ENCODE measurements at regions not wholly inside any gene's neighbourhood (a gene's known extent, or its start where the extent isn't known, plus 50 kb on each side); places are given as distances from the start of the nearest gene placed in this dataset.
"Not testable (repeated sequence)": the region's sequence is repeated elsewhere in the genome, so short reads cannot be mapped to it uniquely, and the experiment has no call there.

DNA sequence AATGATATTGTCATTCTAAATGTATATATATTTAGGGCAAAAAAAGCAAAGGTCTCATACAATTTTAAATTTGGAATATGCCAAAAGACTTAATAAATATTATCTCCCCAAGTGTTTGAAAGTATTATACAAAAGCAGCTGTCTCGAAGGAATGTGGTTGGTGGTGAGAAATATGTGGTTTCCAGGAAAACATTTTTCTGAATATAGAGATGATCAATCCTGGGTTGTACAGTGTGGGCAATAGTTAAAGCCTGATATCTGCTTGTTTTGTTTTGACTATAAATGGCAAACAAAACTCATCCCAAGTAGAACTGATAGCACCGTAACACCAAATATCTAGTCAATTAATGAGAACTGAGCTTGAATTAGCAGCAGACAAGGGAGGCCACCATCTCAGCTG lies 391.8 kb upstream of the CD180 start:
- H3K4me3 ChIP-seq (ENCODE audit: low read length): no peak overlapping the region
- DNase-seq (ENCODE audit: low read depth, low spot score): no peak

GRCh38 chr5:67581203-67581602 lies 384.6 kb upstream of the CD180 start:
- DNase-seq (ENCODE audit: low read depth, low spot score): no peak
- no peak overlapping the region for H3K4me3 ChIP-seq (ENCODE audit: low read length)

DNA sequence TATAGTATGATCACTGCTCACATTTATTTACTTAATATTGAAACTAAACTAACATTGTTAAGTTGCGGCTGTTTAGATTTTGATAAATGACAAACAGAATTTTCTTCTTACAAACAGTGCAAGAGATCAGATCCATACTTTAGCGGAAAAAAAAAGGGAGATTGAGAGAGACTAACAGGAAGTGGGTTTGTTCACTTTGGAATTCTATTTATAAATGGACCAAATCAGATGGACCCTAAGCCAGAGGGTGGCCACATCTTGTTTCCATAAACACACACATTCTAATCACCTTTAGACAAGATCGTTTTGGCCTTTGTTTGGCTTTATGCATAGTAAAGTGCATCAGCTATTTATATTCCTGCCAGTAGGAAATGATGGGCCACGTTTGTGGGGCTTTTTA lies 381.4 kb upstream of the CD180 start:
- no peak overlapping the region for H3K4me3 ChIP-seq (ENCODE audit: low read length)
- no peak for DNase-seq (ENCODE audit: low read depth, low spot score)

- DNase-seq (ENCODE audit: low read depth, low spot score): no peak
- no peak overlapping the region for H3K4me3 ChIP-seq (ENCODE audit: low read length)
Measured at GRCh38 chr5:67577424-67577823, 380.8 kb upstream of the CD180 start.

DNA sequence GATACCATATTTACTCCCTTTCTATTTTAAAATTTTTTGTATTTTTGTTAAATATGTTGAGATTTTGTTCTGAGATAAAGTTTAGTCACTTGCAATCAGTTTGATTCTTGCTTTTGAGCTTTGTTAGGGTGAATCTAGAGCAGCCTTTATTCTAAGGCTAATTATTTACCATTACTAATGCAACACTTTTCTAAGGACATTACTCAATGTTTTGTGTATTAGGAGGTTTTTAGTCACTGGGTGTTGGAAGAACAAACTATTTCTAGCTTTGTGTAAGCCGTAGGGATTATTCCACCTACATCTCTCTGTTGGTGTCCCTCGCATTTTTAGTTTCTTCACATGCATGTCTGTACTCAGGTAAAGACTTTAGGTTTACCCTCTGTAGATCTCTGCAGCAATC lies 379.5 kb upstream of the CD180 start:
- DNase-seq (ENCODE audit: low read depth, low spot score): no peak
- no peak overlapping the region for H3K4me3 ChIP-seq (ENCODE audit: low read length)

DNA sequence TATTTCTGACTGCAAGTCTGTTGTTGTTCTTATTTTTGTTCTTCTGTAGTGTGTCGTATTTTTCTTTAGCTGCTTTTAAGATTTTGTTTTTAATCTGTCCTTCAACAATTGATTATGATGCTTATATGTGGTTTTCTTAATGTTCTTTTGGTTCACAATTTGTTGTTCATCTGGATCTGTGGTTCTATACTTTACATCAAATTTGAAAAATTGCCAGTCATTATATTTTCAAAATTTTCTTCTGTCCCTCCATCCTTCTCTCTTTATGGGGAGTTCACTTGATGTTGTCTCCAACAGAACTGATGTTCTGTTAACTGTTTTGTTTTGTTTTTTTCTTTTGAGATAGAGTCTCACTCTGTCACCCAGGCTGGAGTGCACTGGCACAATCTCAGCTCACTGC lies 378.5 kb upstream of the CD180 start:
- no peak overlapping the region for H3K4me3 ChIP-seq (ENCODE audit: low read length)
- no peak for DNase-seq (ENCODE audit: low read depth, low spot score)

DNA sequence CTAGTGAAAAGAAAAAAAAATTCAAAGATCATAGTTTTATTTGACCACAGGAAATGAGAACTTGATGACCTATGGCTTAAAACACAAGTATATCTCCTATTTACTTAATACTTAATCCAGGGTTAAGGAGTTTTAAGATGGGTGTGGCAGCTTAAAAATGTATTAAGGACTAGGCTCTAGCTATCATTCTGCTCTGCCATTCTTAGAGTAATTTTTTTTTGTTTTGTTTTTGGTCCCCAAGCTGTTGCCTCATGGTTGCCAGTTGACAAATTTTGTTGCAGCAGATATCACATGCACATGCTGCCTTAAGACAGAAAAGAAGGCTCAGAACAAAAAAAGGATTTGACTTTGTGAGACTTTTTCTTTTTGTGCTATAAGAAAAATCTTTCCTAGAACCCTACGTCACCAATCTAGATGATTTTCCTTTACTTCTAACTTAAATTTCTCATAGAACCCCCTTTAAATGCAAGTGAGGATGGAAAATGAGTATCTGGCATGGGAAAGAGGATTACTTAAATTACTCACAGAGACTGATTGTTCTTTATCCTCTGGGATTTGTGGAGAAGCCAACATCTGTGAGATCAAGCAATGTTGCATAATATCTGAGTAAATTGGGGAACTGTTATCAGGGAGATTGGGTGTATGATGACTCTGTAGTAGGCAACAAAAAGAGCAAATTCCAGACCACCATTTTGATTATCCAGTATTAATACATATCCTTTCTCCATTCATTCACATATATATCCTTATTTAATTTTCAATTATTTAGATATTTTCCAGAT lies 364.7 kb upstream of the CD180 start:
- no peak overlapping the region for H3K4me3 ChIP-seq (ENCODE audit: low read length)
- no peak for DNase-seq (ENCODE audit: low read depth, low spot score)

GRCh38 chr5:67552773-67553172 lies 356.2 kb upstream of the CD180 start:
- no peak overlapping the region for H3K4me3 ChIP-seq (ENCODE audit: low read length)
- DNase-seq (ENCODE audit: low read depth, low spot score): no peak

DNA sequence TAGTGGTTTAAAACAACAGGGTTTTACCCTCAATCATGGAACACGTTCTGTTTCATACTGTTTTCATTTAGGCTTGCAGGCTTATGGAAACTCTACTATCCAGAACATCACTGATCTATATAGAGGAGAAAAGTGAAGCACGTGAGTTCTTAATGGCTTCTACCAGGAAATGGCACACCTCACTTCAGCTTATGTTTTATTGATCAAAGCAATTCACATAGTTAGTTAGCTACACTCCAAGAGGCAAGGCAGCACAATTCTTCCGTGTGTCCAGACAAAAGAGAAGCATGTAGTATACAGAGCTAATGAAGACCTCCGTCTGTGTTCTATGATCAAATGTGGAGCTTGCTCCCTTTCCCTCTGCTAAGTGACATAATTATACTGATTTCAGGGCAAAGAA lies 353.3 kb upstream of the CD180 start:
- DNase-seq (ENCODE audit: low read depth, low spot score): no peak
- H3K4me3 ChIP-seq (ENCODE audit: low read length): no peak overlapping the region

DNA sequence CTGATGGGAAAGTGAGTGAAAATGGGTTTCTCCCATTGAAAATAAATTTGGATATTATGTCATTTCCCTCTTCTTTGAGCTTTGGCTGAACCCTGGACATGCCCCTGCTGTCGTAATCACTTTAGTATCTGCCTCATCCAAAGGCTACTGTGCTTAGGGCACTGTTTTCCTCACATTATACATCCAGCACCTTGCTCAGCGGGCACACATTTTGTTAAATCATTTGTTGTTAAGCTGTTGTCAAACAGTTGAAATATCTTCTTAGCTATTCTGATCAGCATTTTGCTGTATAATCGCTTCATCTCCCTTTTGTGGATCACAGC lies 352.7 kb upstream of the CD180 start:
- no peak overlapping the region for H3K4me3 ChIP-seq (ENCODE audit: low read length)
- DNase-seq (ENCODE audit: low read depth, low spot score): no peak

DNA sequence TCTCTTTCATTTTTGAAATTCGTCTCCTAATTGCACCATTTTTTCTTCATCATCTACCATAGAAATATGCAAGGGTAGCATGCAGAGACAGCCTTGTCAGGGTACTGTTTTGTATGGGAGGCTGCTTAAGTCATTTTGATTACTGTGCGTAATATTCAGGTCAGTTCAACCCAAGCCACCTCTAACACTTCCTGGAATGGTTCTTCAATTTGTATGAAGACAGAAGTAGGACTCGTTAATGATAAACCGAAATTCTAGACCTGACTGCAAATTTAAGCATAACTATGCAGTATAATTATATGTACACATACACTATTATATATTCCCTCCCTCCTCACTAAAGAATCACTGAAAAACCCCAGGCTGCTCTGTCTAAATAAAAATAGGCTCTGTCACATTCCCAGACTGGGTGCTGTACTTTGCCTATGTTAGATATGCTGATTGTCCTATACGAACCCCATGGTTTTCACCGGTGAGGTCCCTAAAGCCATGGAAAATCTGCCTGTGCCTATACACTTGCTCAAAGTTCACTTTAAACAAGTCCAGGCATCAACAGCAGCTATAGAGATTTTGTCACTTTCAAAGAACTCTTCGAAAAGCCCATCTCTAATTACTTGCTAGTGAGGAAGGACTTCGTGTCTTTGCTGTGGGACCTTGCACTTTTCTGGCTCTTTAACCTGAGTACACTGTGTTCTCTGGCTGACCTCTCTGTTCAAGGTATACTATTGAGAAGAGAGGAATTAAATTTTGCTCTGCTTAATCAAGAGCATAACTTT lies 352.1 kb upstream of the CD180 start:
- no peak overlapping the region for H3K4me3 ChIP-seq (ENCODE audit: low read length)
- no peak for DNase-seq (ENCODE audit: low read depth, low spot score)

DNA sequence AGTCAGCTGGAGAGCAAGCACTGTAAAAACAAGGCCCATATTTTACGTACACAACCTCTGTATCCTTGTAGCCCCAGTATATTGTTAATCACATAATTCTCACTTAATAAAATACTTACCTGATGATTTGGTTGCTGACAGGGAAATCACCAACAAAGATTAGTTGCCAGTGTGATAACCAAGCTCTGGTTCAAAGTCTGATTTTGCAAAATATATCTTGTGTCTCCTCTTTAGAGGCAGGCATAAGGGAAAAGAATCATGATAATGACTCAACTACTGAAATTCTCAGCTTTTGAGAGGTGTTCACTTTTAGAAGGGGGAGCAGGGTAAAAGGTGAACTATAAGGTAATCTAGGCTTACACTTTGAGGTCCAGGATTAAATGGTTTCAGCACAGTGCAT lies 351.1 kb upstream of the CD180 start:
- DNase-seq (ENCODE audit: low read depth, low spot score): no peak
- H3K4me3 ChIP-seq (ENCODE audit: low read length): no peak overlapping the region

DNA sequence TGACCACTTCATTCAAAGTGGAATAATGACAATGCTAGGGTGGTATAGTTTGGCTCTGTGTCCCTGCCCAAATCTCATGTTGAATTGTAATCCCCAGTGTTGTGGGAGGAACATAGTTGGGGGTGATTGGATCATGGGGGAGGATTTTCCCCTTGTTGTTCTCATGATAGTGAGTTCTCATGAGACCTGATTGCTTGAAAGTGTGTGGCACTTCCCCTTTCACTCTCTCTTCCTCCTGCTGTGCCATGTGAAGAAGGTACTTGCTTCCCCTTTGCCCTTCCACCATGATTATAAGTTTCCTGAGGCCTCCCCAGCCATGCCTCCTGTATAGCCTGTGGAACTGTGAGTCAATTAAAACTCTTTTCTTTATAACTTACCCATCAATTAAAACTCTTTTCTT lies 348.3 kb upstream of the CD180 start:
- DNase-seq (ENCODE audit: low read depth, low spot score); H3K4me3 ChIP-seq (ENCODE audit: low read length): not testable (repeated sequence)

GRCh38 chr5:67543720-67544270 lies 347.2 kb upstream of the CD180 start:
- no peak for DNase-seq (ENCODE audit: low read depth, low spot score)
- H3K4me3 ChIP-seq (ENCODE audit: low read length): no peak overlapping the region

DNA sequence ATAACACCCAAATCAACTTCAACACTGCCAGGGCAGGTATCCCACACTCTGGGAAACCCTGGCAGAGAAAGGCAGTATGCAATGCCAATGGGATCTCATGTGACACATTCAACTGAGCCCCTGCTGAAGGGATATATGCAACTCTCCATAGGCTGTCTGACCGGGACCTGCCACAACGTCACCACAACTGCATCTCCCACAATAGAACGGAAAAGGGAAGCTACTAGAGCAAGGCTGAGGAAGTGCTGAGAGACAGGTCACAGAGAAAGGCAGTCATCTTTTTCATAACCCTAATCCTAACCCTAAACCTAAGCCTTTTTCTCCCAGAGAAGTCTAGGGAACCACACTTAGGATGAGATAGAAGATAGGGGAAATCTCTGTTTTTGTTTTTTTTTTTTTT lies 345.9 kb upstream of the CD180 start:
- H3K4me3 ChIP-seq (ENCODE audit: low read length): no peak overlapping the region
- DNase-seq (ENCODE audit: low read depth, low spot score): no peak

DNA sequence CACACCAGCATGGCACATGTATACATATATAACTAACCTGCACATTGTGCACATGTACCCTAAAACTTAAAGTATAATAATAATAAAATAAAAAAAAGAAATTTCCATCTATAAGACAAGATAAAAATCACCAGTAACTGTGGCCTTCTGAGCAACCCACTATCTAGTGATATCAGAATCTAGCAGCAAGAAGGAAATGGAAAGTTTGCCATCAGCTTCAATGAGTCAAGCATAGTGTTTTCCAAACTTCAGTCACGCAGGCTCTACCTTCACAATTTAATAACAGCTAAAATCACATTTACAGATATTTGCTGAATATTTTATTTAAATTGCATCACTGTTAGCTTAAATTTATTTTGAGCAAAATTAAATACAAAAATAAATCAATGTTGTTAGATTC lies 345.3 kb upstream of the CD180 start:
- no peak overlapping the region for H3K4me3 ChIP-seq (ENCODE audit: low read length)

GRCh38 chr5:67538855-67539506 lies 342.4 kb upstream of the CD180 start:
- no peak overlapping the region for H3K4me3 ChIP-seq (ENCODE audit: low read length)
- no peak for DNase-seq (ENCODE audit: low read depth, low spot score)

More for the DNA sequence above, 345.3 kb upstream of the CD180 start:
- DNase-seq (ENCODE audit: low read depth, low spot score): no peak

GRCh38 chr5:67537439-67538148 lies 341.0 kb upstream of the CD180 start:
- no peak overlapping the region for H3K4me3 ChIP-seq (ENCODE audit: low read length)
- DNase-seq (ENCODE audit: low read depth, low spot score): no peak

- no peak for DNase-seq (ENCODE audit: low read depth, low spot score)
- H3K4me3 ChIP-seq (ENCODE audit: low read length): no peak overlapping the region
Measured at GRCh38 chr5:67536866-67537265, 340.3 kb upstream of the CD180 start.

All from Jurkat, Clone E6-1 (cell line).